ENCODE measurements at regions not wholly inside any gene's neighbourhood (a gene's known extent, or its start where the extent isn't known, plus 50 kb on each side); places are given as distances from the start of the nearest gene placed in this dataset.

GRCh38 chr1:220368352-220369265 is 96.4 kb upstream of the RAB3GAP2 start:
- ChIA-PET POLR2A (no interaction called here), CTCF (no interaction called here)
- Histone ChIP-seq H3K27me3 (ENCODE audit: control insufficient read depth, insufficient read depth, low read length) (no peaks in the 10 kb centered on the region), H3K27ac (ENCODE audit: low read depth, low read length) (no peak overlapping the region), H3K9me3 (ENCODE audit: control insufficient read depth, insufficient read depth, low read length) (no peaks in the 10 kb centered on the region), H3K4me3 (ENCODE audit: low read depth, low read length) (no peak overlapping the region)
- TF ChIP-seq, protein P1, sequence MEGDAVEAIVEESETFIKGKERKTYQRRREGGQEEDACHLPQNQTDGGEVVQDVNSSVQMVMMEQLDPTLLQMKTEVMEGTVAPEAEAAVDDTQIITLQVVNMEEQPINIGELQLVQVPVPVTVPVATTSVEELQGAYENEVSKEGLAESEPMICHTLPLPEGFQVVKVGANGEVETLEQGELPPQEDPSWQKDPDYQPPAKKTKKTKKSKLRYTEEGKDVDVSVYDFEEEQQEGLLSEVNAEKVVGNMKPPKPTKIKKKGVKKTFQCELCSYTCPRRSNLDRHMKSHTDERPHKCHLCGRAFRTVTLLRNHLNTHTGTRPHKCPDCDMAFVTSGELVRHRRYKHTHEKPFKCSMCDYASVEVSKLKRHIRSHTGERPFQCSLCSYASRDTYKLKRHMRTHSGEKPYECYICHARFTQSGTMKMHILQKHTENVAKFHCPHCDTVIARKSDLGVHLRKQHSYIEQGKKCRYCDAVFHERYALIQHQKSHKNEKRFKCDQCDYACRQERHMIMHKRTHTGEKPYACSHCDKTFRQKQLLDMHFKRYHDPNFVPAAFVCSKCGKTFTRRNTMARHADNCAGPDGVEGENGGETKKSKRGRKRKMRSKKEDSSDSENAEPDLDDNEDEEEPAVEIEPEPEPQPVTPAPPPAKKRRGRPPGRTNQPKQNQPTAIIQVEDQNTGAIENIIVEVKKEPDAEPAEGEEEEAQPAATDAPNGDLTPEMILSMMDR (IDR thresholded peaks at IDR 0.05; ENCODE audit: low read depth, low read length), result no peak
- no peak for DNase-seq (ENCODE audit: low read depth, low spot score)

GRCh38 chr1:220367833-220368232 is 95.6 kb upstream of the RAB3GAP2 start:
- POLR2A ChIA-PET, result no interaction called here
- DNase-seq (ENCODE audit: low read depth, low spot score), result no peak
- TF ChIP-seq, protein P1 (IDR thresholded peaks at IDR 0.05; ENCODE audit: low read depth, low read length), result no peak
- H3K27me3 ChIP-seq (ENCODE audit: control insufficient read depth, insufficient read depth, low read length), result no peaks in the 10 kb centered on the region
- H3K27ac ChIP-seq (ENCODE audit: low read depth, low read length), result no peak overlapping the region
- no peaks in the 10 kb centered on the region for H3K9me3 ChIP-seq (ENCODE audit: control insufficient read depth, insufficient read depth, low read length)
- CTCF ChIA-PET, result no interaction called here
- no peak overlapping the region for H3K4me3 ChIP-seq (ENCODE audit: low read depth, low read length)

DNA sequence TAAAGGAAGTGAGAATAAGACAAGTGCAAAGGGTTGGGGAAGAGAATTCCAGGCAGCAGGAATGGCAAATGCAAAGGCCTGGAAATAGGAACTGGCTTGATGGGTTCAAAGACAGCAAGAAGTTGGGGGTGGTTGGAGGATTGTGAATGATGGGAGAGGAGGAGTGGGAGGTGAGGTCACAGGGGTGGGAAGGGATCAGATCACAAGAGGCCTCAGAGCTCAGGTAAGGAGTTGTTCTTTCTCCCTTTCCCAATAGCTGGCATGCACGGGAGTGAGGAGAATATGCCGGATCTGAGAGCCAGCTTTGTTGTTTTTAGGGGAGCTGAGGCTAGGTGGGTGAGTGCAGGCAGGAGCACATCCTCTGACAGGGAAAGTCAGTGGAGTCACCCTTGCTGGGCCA is 94.0 kb upstream of the RAB3GAP2 start:
- POLR2A ChIA-PET, result no interaction called here
- no peak for DNase-seq (ENCODE audit: low read depth, low spot score)
- Histone ChIP-seq H3K9me3 (ENCODE audit: control insufficient read depth, insufficient read depth, low read length) (no peaks in the 10 kb centered on the region), H3K27ac (ENCODE audit: low read depth, low read length) (no peak overlapping the region), H3K27me3 (ENCODE audit: control insufficient read depth, insufficient read depth, low read length) (no peaks in the 10 kb centered on the region), H3K4me3 (ENCODE audit: low read depth, low read length) (no peak overlapping the region)
- CTCF ChIA-PET, result no interaction called here
- TF ChIP-seq, protein P1 (IDR thresholded peaks at IDR 0.05; ENCODE audit: low read depth, low read length), result no peak

- H3K27ac ChIP-seq (ENCODE audit: low read depth, low read length), result no peak overlapping the region
- H3K27me3 ChIP-seq (ENCODE audit: control insufficient read depth, insufficient read depth, low read length), result no peaks in the 10 kb centered on the region
- DNase-seq (ENCODE audit: low read depth, low spot score), result no peak
- POLR2A ChIA-PET, result no interaction called here
- TF ChIP-seq, protein P1 (IDR thresholded peaks at IDR 0.05; ENCODE audit: low read depth, low read length), result no peak
- CTCF ChIA-PET, result no interaction called here
- H3K4me3 ChIP-seq (ENCODE audit: low read depth, low read length), result no peak overlapping the region
- H3K9me3 ChIP-seq (ENCODE audit: control insufficient read depth, insufficient read depth, low read length), result no peaks in the 10 kb centered on the region
Measured at GRCh38 chr1:220363196-220363837, 91.1 kb upstream of the RAB3GAP2 start.

Measured in AG04450 (cell line).